Mesothelial cell of epicardium (in vitro differentiated cells): ENCODE measurements at regions not wholly inside any gene's neighbourhood (a gene's known extent, or its start where the extent isn't known, plus 50 kb on each side); places are given as distances from the start of the nearest gene placed in this dataset.

Experiments used
- DNase-seq, 2 experiments: peaks; one replicate each; pipeline ENCODE4 v3.0.0; 2021; ENCODE audit warnings: low spot score in 2 of 2; ENCODE audit not compliant: unreplicated experiment in 2 of 2
- H3K27ac Mint-ChIP-seq: 2 replicates; pipeline ENCODE4 v1.8.0; 2021; ENCODE audit warnings: mixed read lengths
- H3K27me3 Mint-ChIP-seq: 2 replicates; pipeline ENCODE4 v1.8.0; 2021; ENCODE audit warnings: low read depth, mixed read lengths
- H3K36me3 Mint-ChIP-seq: 2 replicates; pipeline ENCODE4 v1.8.0; 2021; ENCODE audit warnings: mixed read lengths
- H3K4me1 Mint-ChIP-seq: 2 replicates; pipeline ENCODE4 v1.8.0; 2021; ENCODE audit warnings: mixed read lengths
- H3K4me3 Mint-ChIP-seq: 2 replicates; pipeline ENCODE4 v1.8.0; 2021; ENCODE audit warnings: mild to moderate bottlenecking, moderate library complexity, mixed read lengths
- H3K9me3 Mint-ChIP-seq: 2 replicates; pipeline ENCODE4 v1.8.0; 2021; ENCODE audit warnings: mixed read lengths
- TF ChIP-seq, protein P1 (sequence below): fragments of 200-600 bp; sonication (generic); IDR thresholded peaks from one replicate; pipeline ENCODE4 v1.5.0; 2021; ENCODE audit warnings: antibody characterized with exemption; ENCODE audit not compliant: unreplicated experiment

DNA sequence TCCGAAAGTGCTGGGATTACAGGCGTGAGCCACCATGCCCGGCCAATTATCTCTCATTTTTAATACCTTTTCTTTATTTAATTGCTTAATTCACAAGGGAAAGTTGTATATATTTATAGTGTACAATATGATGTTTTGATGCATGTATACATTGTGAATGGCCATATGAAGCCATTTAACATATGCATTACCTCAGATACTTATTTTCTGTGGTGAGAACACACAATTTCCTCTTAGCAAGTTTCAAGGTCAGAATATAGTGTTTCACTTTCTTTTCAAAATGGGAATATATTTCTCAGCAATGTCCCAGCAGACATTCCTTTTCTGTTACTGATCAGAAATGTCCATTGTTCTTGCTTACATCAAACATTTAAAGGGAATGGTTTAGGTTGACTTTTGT is 1596.3 kb downstream of the MAT2B start:
- no peak for DNase-seq
- Mint-ChIP-seq H3K27me3 (no peaks in the 10 kb centered on the region), H3K4me3 (no peak overlapping the region), H3K36me3 (no peaks in the 10 kb centered on the region), H3K4me1 (no peaks in the 10 kb centered on the region), H3K27ac (no peak overlapping the region), H3K9me3 (peaks cover 21% of the 10 kb centered on the region)
- TF ChIP-seq, protein P1, sequence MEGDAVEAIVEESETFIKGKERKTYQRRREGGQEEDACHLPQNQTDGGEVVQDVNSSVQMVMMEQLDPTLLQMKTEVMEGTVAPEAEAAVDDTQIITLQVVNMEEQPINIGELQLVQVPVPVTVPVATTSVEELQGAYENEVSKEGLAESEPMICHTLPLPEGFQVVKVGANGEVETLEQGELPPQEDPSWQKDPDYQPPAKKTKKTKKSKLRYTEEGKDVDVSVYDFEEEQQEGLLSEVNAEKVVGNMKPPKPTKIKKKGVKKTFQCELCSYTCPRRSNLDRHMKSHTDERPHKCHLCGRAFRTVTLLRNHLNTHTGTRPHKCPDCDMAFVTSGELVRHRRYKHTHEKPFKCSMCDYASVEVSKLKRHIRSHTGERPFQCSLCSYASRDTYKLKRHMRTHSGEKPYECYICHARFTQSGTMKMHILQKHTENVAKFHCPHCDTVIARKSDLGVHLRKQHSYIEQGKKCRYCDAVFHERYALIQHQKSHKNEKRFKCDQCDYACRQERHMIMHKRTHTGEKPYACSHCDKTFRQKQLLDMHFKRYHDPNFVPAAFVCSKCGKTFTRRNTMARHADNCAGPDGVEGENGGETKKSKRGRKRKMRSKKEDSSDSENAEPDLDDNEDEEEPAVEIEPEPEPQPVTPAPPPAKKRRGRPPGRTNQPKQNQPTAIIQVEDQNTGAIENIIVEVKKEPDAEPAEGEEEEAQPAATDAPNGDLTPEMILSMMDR, result no peak

DNA sequence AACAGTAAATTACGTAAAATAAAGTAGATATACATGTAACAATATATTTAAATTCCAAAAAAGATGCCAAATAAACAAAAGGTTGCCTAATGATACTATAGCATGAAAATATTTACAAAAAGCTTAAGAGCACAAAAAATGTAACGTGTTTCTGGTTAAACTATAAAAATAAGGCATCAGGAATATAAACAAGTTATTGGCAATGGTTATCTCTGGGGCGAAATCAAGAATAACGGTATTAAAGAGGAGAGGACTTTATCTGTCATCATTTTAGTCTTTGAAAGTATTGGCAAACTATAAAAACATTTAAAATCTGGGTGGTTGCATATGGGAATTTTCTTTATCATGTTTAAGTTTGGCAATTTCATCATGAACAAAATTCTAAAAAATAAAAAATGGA is 1599.2 kb downstream of the MAT2B start:
- Mint-ChIP-seq H3K9me3 (peaks cover 10% of the 10 kb centered on the region), H3K36me3 (no peaks in the 10 kb centered on the region), H3K4me1 (no peaks in the 10 kb centered on the region), H3K27me3 (no peaks in the 10 kb centered on the region), H3K4me3 (no peak overlapping the region), H3K27ac (no peak overlapping the region)
- TF ChIP-seq, protein P1, result no peak
- no peak for DNase-seq

DNA sequence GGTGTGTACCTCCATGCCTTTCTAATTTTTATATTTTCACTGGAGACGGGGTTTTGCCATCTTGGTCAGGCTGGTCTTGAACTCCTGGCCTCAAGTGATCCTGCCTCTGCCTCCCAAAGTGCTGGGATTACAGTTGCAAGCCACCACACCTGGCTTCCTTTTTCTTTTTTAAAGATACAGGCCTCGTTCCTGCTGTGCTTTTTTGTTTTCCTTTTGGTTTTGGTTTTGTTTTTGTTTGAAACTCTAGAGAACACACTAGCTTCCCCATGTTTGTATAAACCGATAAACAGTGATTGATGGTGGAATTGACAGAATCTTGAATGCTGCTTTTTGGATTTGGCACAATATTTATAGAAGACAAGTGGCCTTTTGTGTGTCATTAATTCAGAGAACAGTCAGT is 1603.4 kb downstream of the MAT2B start:
- Mint-ChIP-seq H3K4me3 (no peak overlapping the region), H3K27ac (no peak overlapping the region), H3K27me3 (no peaks in the 10 kb centered on the region), H3K36me3 (peaks cover 3% of the 10 kb centered on the region), H3K4me1 (no peaks in the 10 kb centered on the region), H3K9me3 (peaks cover 6% of the 10 kb centered on the region)
- TF ChIP-seq, protein P1, result no peak
- no peak for DNase-seq

DNA sequence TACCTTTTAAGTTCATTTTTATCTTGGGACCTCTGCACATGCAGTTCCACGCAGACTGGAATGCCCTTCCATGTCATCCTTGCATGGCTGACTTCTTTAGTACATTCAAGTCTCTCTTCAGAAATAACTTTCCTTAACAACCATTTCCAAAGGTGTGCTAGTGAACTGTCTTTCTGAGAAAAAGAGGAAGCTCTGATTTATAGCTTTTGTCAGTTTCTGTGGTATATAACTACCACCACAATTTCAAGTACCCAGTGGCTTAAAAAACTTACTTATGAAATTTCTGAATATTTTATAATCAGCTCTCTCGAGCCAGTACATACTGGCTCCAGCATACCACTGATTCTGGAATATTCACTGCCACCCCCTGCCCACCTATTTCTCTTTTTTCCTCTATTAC is 1613.8 kb downstream of the MAT2B start:
- Mint-ChIP-seq H3K36me3 (no peaks in the 10 kb centered on the region), H3K4me3 (no peak overlapping the region), H3K27ac (no peak overlapping the region), H3K9me3 (peaks cover 10% of the 10 kb centered on the region), H3K4me1 (peaks cover 21% of the 10 kb centered on the region), H3K27me3 (no peaks in the 10 kb centered on the region)
- DNase-seq, result no peak
- TF ChIP-seq, protein P1, result no peak

DNA sequence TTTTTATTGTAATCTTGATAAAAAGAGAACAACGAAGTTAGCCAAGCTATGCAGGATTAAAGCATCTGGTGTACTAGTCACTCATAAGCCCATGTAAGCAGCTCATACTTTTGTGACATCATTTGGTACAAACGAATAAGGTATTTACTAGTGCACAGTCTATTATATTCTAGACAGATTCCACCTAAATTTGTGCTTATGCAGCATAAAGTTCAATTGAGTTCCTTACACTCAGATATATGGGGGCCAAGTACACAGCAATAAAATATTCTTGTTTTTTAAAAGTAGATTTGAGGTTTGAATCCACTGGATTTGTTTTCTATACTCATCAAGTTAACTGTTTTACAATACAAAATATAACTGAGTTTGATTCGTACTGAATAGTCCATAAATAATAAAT is 1621.2 kb downstream of the MAT2B start:
- H3K36me3 Mint-ChIP-seq, result no peaks in the 10 kb centered on the region
- H3K27ac Mint-ChIP-seq, result no peak overlapping the region
- DNase-seq, result no peak
- H3K27me3 Mint-ChIP-seq, result no peaks in the 10 kb centered on the region
- H3K9me3 Mint-ChIP-seq, result no peaks in the 10 kb centered on the region
- TF ChIP-seq, protein P1, result no peak
- H3K4me1 Mint-ChIP-seq, result peaks cover 15% of the 10 kb centered on the region
- H3K4me3 Mint-ChIP-seq, result no peak overlapping the region

DNA sequence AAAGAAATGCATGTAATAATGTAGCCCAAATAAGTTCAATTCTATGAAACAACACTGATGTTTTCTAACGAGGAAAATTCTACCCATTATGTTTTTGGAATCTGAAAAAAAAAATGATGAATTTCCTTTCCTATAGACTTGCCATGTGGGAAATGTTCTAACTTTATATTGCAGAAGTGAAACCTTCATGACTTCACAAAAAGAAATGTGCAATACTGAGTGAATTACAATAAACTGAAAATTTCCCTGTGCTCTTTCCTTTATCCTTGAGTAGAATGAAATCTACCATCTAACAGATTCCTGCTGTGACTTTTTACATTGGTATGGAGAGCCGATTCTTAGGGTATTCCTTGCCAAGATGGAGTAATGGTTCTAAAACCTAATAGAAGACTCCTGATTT is 1622.5 kb downstream of the MAT2B start:
- TF ChIP-seq, protein P1, result no peak
- H3K9me3 Mint-ChIP-seq, result no peaks in the 10 kb centered on the region
- peaks cover 6% of the 10 kb centered on the region for H3K4me1 Mint-ChIP-seq
- no peaks in the 10 kb centered on the region for H3K27me3 Mint-ChIP-seq
- H3K27ac Mint-ChIP-seq, result no peak overlapping the region
- no peak overlapping the region for H3K4me3 Mint-ChIP-seq
- H3K36me3 Mint-ChIP-seq, result no peaks in the 10 kb centered on the region
- no peak for DNase-seq
